HepG2 (cell line): ENCODE measurements at regions not wholly inside any gene's neighbourhood (a gene's known extent, or its start where the extent isn't known, plus 50 kb on each side); places are given as distances from the start of the nearest gene placed in this dataset.
A peak's percentile ranks its signal among the peaks of the same experiment; 100 is the strongest.

Source experiments
- HOXA9 ChIP-seq: sonication (generic); formaldehyde crosslinking; IDR thresholded peaks from 2 replicates; pipeline ENCODE4 v1.8.1; 2022; ENCODE audit warnings: missing genetic modification reagents, mild to moderate bottlenecking, moderate library complexity, borderline replicate concordance
- MED8 ChIP-seq: sonication (generic); formaldehyde crosslinking; IDR thresholded peaks from 2 replicates; pipeline ENCODE4 v1.8.1; 2023; ENCODE audit warnings: mild to moderate bottlenecking, missing genetic modification reagents; ENCODE audit not compliant: insufficient replicate concordance
- NFYB ChIP-seq: sonication (generic); formaldehyde crosslinking; IDR thresholded peaks from 2 replicates; pipeline ENCODE4 v1.4.0; 2020; ENCODE audit warnings: missing genetic modification reagents
- PCBP2 ChIP-seq: fragments of 200-400 bp; formaldehyde crosslinking; optimal IDR thresholded peaks from 2 replicates; pipeline ENCODE3; 2018; ENCODE audit warnings: low read length, low read depth; ENCODE audit not compliant: poor library complexity, severe bottlenecking
- PHB2 ChIP-seq: fragments of 450-650 bp; IDR thresholded peaks from 2 replicates; pipeline ENCODE4 v1.6.1; 2018; ENCODE audit not compliant: partially characterized antibody
- SYNCRIP ChIP-seq: fragments of 200-400 bp; formaldehyde crosslinking; IDR thresholded peaks from 2 replicates; pipeline ENCODE4 v1.6.1; 2018; ENCODE audit warnings: mild to moderate bottlenecking, low read depth, low read length; ENCODE audit not compliant: insufficient read depth
- ZHX1 ChIP-seq: sonication (generic); formaldehyde crosslinking; IDR thresholded peaks from 2 replicates; pipeline ENCODE4 v1.8.1; 2022; ENCODE audit warnings: low read depth, mild to moderate bottlenecking, missing genetic modification reagents
- ZMYM3 ChIP-seq: sonication (generic); formaldehyde crosslinking; IDR thresholded peaks from 2 replicates; pipeline ENCODE4 v1.5.1; 2020; ENCODE audit warnings: mild to moderate bottlenecking, missing genetic modification reagents
- ZNF253 ChIP-seq: sonication (generic); formaldehyde crosslinking; IDR thresholded peaks from 2 replicates; pipeline ENCODE4 v1.8.0; 2022; ENCODE audit warnings: mild to moderate bottlenecking, missing genetic modification reagents, borderline replicate concordance
- ZNF318 ChIP-seq: sonication (generic); formaldehyde crosslinking; IDR thresholded peaks from 2 replicates; pipeline ENCODE4 v1.4.0; 2020; ENCODE audit warnings: mild to moderate bottlenecking, missing genetic modification reagents
- ZNF430 ChIP-seq: sonication (generic); formaldehyde crosslinking; IDR thresholded peaks from 2 replicates; pipeline ENCODE4 v1.9.0; 2021; ENCODE audit warnings: mild to moderate bottlenecking, missing genetic modification reagents
- ZNF567 ChIP-seq: sonication (generic); formaldehyde crosslinking; IDR thresholded peaks from 2 replicates; pipeline ENCODE4 v1.8.1; 2023; ENCODE audit warnings: mild to moderate bottlenecking, missing genetic modification reagents, borderline replicate concordance
- TF ChIP-seq, protein P1 (sequence below): sonication (generic); formaldehyde crosslinking; IDR thresholded peaks from 2 replicates; pipeline ENCODE4 v1.5.0; 2020; ENCODE audit warnings: mild to moderate bottlenecking, missing genetic modification reagents
- TF ChIP-seq, protein P2 (sequence below): IDR thresholded peaks from 2 replicates; pipeline ENCODE4 v1.6.1; 2016; ENCODE audit warnings: low read depth, borderline replicate concordance

- TF ChIP-seq, protein P1, sequence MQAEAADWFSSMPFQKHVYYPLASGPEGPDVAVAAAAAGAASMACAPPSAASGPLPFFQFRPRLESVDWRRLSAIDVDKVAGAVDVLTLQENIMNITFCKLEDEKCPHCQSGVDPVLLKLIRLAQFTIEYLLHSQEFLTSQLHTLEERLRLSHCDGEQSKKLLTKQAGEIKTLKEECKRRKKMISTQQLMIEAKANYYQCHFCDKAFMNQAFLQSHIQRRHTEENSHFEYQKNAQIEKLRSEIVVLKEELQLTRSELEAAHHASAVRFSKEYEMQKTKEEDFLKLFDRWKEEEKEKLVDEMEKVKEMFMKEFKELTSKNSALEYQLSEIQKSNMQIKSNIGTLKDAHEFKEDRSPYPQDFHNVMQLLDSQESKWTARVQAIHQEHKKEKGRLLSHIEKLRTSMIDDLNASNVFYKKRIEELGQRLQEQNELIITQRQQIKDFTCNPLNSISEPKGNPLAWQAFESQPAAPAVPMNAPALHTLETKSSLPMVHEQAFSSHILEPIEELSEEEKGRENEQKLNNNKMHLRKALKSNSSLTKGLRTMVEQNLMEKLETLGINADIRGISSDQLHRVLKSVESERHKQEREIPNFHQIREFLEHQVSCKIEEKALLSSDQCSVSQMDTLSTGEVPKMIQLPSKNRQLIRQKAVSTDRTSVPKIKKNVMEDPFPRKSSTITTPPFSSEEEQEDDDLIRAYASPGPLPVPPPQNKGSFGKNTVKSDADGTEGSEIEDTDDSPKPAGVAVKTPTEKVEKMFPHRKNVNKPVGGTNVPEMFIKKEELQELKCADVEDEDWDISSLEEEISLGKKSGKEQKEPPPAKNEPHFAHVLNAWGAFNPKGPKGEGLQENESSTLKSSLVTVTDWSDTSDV (CRISPR knock-in tag), result peak; percentile 76; the same call in 1 of the 2 replicates
- TF ChIP-seq ZNF318 (CRISPR knock-in tag) (no peak), SYNCRIP (no peak), ZNF567 (CRISPR knock-in tag) (no peak), ZMYM3 (CRISPR knock-in tag) (peak; percentile 98), PCBP2 (no peak), PHB2 (no peak), ZHX1 (CRISPR knock-in tag) (no peak), ZNF430 (CRISPR knock-in tag) (peak; percentile 60; the same call in 1 of the 2 replicates), NFYB (CRISPR knock-in tag) (no peak; the same call in none of the 2 replicates), HOXA9 (CRISPR knock-in tag) (no peak), MED8 (CRISPR knock-in tag) (no peak), ZNF253 (0 out of 2 replicates have a peak, but pooled peaks have one; percentile 77)
- TF ChIP-seq, protein P2, sequence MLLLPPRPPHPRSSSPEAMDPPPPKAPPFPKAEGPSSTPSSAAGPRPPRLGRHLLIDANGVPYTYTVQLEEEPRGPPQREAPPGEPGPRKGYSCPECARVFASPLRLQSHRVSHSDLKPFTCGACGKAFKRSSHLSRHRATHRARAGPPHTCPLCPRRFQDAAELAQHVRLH, result peak; percentile 51; the same call in 1 of the 2 replicates
Measured at GRCh38 chr20:50267041-50267865, 76.6 kb downstream of the CEBPB start (continued).
